HG03097 (cell line): ENCODE measurements at regions not wholly inside any gene's neighbourhood (a gene's known extent, or its start where the extent isn't known, plus 50 kb on each side); places are given as distances from the start of the nearest gene placed in this dataset.

Source experiments
- ATAC-seq: cut with Tn5 transposase; IDR thresholded peaks from one replicate; pipeline ENCODE4 v1.9.1; 2021; ENCODE audit not compliant: unreplicated experiment, low FRiP score

GRCh38 chr21:17441370-17441769 lies 71.5 kb upstream of the CXADR start:
- no peak for ATAC-seq

GRCh38 chr21:17442165-17442564 lies 70.7 kb upstream of the CXADR start:
- ATAC-seq: no peak

DNA sequence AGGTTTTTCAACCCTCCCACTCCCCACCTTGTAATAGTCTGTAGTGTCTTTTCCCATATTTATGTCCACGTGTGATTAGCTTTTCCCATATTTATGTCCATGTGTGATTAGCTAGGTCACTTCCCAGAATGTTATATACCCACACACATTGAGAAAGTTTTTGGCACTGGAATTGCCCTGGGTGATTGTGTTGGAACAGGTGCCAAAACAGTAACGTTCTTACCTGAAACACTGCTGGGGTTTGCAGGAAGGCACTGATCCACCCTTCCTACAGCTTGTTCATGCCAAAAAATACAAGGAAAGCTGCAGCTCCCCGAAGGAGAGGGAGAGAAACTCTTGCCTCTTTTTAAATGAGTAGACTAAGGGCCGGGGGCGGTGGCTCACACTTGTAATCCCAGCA lies 68.0 kb upstream of the CXADR start:
- no peak for ATAC-seq

DNA sequence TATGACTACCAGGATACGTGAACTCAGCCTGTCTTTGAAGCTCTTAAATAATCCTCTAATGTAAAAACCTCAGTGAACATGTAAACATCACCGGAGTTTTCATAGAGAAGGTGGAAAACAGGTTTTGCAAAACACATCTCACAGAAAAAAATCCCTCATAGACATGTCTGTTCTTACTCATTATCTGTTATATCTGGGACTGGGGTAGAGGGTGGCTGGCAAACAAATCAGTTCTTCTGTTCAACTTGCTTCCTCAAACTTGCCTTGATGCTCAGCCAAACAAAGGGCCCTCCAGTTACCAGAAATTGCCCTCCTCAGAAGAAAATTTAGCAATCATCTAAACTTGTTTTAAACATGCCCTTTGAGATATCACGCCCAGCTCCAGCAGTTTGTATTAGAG lies 66.1 kb upstream of the CXADR start:
- ATAC-seq: no peak

- ATAC-seq: no peak
Measured at GRCh38 chr21:17449701-17450100, 63.1 kb upstream of the CXADR start.

DNA sequence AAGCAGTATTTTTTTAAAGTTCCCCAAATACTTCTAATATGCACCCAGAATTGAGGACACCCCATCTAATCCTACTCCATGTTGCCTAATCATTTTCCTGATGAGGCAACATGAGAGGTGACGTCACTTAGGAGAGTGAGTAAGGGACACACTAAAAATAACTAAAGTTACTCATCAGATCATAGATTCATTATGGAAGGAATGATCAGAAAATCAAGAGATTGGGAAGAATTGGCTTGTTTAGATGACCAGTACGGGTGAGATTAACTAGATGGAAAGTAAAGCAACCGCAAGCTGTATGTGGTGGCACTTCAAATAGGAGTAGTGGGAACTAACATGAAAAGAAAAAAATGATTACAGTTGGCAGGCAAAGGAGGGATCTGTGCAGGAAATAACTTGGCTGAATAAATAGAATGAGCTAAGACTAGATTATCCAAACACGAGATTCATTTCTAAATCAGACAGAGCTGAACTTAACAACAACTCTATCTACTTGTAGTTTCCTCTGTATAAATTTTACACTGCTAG lies 61.4 kb upstream of the CXADR start:
- ATAC-seq: no peak

DNA sequence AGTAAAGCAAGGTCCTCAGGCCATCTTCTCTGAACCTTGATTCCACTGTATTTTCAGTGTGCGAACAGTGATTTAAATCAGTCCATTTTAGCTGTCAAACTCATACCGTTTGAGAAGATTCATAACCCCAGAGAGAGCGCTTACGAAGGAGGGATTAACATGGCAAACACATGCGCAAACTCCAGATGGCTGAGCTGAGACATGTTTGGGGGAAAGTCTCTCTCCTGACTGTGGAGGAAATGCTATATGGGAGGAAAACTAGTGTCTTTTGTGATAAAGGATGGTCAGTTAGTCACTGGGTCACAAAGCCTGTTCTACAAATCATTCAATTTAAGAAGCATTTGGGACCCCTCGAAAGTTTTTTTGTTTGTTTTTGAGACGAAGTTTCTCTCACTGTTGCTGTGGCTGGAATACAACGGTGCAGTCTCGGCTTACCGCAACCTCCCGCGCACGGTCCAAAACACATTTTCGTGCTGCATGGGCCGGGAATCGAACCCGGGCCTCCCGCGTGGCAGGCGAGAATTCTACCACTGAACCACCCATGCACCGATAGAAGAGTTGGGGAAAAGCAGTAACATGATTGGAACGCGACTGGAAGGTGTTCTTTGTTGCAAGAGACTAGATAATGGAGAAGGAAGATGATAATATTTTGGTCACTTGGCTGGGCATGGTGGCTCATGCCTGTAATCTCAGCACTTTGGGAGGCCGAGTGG lies 58.4 kb upstream of the CXADR start:
- no peak for ATAC-seq

GRCh38 chr21:17455028-17455353 lies 57.9 kb upstream of the CXADR start:
- ATAC-seq: no peak

DNA sequence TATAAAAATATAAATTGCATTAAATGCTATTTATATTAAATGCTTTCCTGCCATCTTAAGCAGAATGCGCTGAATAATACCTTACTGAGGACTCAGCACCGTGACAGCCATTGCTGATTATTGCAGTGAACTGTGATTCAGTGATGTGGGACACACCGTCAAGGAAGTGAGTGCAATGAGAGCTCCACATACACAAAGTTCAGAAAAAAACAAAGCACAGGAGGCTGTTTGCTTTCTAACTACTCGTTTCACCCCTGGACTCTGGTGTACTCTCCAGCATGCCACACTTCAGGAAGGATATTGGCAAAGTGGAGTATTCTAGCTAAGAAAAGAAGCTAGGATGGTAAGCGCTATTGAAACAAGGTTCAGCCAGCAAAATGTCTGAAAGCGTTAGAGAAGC lies 57.4 kb upstream of the CXADR start:
- ATAC-seq: no peak

- ATAC-seq: no peak
Measured at GRCh38 chr21:17458279-17458678, 54.6 kb upstream of the CXADR start.

GRCh38 chr21:17460094-17460493 lies 52.7 kb upstream of the CXADR start:
- ATAC-seq: no peak

GRCh38 chr21:17461014-17461413 lies 51.8 kb upstream of the CXADR start:
- no peak for ATAC-seq

- ATAC-seq: no peak
Measured at GRCh38 chr21:17461582-17461981, 51.3 kb upstream of the CXADR start.

- ATAC-seq: no peak
Measured at GRCh38 chr21:17462276-17462981, 50.4 kb upstream of the CXADR start.
